ENCODE measurements at regions not wholly inside any gene's neighbourhood (a gene's known extent, or its start where the extent isn't known, plus 50 kb on each side); places are given as distances from the start of the nearest gene placed in this dataset.

- no peak for TF ChIP-seq EP300 (IDR thresholded peaks at IDR 0.05)
- no peak for TF ChIP-seq CTCF (IDR thresholded peaks at IDR 0.05)
- TF ChIP-seq POLR2A (IDR thresholded peaks at IDR 0.05), result no peak
- no peak for TF ChIP-seq POLR2AphosphoS5 (IDR thresholded peaks at IDR 0.05)
Observed at GRCh38 chr13:83471011-83471410, 411.3 kb downstream of the SLITRK1 start.

Data from gastroesophageal sphincter (tissue), 3 donors.